ENCODE measurements at regions not wholly inside any gene's neighbourhood (a gene's known extent, or its start where the extent isn't known, plus 50 kb on each side); places are given as distances from the start of the nearest gene placed in this dataset.

- Histone ChIP-seq H3K27me3 (no peaks in the 10 kb centered on the region), H3K4me3 (no peak overlapping the region)
- no peak for DNase-seq
Observed at GRCh38 chr10:123943307-123943706, 51.7 kb upstream of the CPXM2 start.

GRCh38 chr10:123942114-123942861 lies 50.7 kb upstream of the CPXM2 start:
- no peaks in the 10 kb centered on the region for H3K36me3 ChIP-seq
- H3K4me1 ChIP-seq, result no peaks in the 10 kb centered on the region
- DNase-seq, result no peak
- ATAC-seq, result no peak
- TF ChIP-seq CTCF (IDR thresholded peaks at IDR 0.05) (no peak), POLR2A (IDR thresholded peaks at IDR 0.05) (no peak)
- WGBS, 4 donors, result 46 to 58% (median 53%) methylated on average over 11 of the region's 11 CpGs
- no peak overlapping the region for H3K27ac ChIP-seq
- no peak overlapping the region for H3K4me3 ChIP-seq
- intact Hi-C loops (cut with DNase I), result no loop called here
- no peaks in the 10 kb centered on the region for H3K27me3 ChIP-seq
- no peaks in the 10 kb centered on the region for H3K9me3 ChIP-seq

More at GRCh38 chr10:123943307-123943706, 51.7 kb upstream of the CPXM2 start:
- Histone ChIP-seq H3K36me3 (no peaks in the 10 kb centered on the region), H3K4me1 (no peaks in the 10 kb centered on the region), H3K27ac (no peak overlapping the region), H3K9me3 (no peaks in the 10 kb centered on the region)
- TF ChIP-seq POLR2A (IDR thresholded peaks at IDR 0.05) (no peak), CTCF (IDR thresholded peaks at IDR 0.05) (no peak)
- intact Hi-C loops (cut with DNase I), result no loop called here
- no peak for ATAC-seq
- 57 to 65% (median 62%) methylated on average over 3 of the region's 3 CpGs for WGBS, 4 donors
